Kidney capillary endothelial cell (primary cell): ENCODE measurements at regions not wholly inside any gene's neighbourhood (a gene's known extent, or its start where the extent isn't known, plus 50 kb on each side); places are given as distances from the start of the nearest gene placed in this dataset.
A peak's percentile ranks its signal among the peaks of the same experiment; 100 is the strongest.
"Not testable (repeated sequence)": the region's sequence is repeated elsewhere in the genome, so short reads cannot be mapped to it uniquely, and the experiment has no call there.

Experiments
- DNase-seq: peaks from one replicate; pipeline ENCODE4 v3.0.0-alpha.2; 2018; ENCODE audit warnings: low spot score

DNA sequence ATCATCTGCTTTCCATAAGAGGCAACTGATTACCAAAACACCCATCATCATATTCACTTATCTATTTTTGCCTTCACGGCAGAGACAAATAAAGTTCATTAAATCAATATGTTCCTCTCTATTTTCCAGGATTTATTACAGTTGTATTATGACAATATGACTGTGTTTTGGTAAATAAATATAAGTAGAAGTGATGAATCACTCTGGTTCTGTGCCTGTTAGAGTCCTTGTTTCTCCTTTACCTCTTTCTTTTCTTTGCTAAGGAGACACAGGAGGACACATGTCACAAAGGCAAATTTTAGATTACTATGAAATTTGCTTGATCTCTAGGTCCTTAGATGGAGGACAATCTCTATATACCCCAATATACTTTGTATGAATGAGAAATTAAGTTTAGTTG, 152.6 kb upstream of the PLSCR5 start:
- no peak for DNase-seq

DNA sequence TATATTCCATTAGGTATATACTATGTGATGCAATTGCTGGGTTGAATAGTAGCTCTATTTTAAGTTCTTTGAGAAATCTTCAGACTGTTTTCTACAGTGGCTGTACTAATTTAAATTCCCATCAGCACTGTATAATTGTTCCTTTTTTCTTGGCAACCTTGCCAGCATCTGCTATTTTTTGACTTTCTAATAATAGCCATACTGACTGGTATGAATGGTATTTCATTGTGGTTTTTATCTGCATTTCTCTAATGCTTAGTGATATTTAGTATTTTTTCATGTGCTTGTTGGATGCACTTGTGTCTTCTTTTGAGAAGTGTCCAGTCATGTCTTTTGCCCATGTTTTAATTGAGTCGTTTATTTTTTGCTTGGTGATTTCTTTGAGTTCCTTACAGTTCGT, 145.1 kb upstream of the PLSCR5 start:
- DNase-seq: no peak

DNA sequence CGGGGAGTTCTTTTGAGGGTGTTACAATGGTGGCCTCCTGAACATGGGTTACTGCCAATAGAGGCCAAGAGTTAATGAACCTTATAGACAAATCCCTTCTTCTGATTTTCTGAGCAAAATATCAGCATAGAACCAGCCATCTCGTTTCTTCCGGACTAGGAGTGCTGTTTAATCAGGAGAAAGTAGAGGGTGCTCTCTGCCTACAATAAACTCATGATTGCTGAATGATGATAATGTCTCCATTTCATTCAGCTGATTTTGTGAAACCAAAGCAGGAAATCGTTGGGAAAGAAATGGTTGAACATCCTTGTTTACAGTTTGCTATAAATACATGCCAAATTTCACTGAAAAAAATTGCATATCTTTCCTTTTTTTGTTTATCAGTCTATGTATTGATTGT, 142.8 kb upstream of the PLSCR5 start:
- peak; percentile 36 for DNase-seq

DNA sequence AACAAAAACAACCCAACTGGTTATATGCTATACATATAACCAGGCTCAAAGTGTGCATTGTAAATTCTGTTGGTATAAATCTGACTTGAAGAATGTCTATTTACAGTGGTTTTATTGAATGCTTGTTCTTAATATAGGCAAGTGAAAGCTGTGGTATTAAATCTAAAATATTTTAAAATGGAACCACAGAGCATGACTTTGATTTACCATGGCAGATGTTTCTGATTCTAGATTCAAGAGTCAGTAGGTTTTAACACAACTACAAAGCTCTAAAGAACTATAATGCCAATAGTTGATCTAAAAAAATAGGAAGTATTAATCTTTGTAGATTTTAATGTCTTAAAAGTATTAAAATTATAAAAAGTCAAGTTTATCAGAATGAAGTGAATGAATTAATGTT, 141.9 kb upstream of the PLSCR5 start:
- DNase-seq: no peak

DNA sequence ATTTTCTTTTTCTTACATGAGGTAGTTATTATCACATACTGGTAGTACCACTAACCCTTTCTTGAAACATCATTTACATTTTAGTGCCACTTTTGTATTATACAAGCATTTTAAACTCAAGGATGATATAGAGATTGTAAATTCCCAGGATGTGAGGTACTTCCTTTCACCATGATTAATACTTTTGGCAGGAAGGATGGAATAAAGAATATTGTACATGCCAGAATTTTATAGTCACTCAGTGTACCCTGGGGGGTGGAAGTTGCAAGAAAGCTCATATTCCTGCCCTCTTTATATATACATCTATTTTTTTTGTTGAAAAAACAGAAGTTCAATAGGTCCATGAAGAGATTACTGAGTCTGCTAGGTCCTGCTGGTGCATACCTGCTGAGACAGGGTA, 141.0 kb upstream of the PLSCR5 start:
- DNase-seq: peak; percentile 70

DNA sequence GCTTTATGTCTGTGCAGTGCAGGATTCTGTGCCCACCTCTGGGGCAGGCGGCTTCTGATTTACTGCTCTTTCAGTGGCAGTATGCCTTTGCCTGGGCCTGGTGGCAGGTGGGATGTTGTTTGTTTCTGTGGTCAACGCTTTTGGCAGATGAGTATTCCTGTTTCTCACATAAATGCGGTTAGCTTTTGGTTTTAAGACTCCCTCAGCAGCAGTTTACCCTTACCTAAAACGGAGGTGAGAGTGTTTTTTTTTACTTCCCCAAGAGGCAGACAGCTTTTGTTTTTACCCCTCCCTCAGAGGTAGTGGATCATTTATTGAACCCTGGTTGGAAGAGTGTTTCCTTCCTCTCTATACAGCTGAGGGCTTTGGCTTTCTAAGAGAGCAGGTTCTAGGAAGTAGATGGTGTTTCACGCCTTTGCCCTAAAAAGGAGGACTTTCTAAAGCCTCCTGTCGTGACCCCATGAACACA, 134.1 kb upstream of the PLSCR5 start:
- DNase-seq: no peak

DNA sequence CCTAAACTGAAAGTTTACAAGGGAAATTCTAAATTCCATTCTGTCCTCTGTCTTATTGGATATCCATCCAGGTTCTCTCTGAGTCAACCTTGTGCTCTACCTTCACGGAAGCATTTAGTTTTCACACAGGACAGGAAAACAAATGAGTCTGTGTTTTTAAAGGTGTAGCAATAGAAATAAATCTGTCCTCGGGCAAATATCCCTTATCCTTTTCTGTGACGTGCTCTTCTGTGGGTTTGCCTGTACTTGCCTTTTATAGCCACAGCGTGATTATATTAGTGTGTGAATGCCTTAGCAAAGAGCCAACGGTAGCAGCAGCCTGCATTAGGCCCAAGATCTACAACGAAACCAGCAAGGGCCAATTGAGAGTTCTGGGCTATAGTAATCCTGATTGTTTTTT, 127.2 kb upstream of the PLSCR5 start:
- no peak for DNase-seq

DNA sequence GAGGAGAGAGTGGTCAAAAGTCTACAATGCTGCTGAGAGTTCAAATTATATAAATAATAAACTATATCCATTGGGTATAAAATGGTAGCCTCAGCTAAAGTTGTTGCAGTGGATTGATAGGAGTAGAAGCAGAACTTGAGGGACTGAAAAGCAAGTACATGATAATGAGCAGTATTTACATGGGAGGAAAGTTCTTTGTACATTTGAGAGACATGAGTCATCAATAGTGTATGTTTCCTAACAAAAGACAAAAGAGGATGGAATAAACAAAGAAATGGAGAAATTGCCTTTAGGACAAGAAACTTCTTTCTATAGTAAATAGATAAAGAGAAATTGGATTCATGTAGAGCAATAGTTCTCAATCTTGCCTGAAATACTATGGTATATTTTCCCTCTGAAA, 110.0 kb upstream of the PLSCR5 start:
- no peak for DNase-seq

DNA sequence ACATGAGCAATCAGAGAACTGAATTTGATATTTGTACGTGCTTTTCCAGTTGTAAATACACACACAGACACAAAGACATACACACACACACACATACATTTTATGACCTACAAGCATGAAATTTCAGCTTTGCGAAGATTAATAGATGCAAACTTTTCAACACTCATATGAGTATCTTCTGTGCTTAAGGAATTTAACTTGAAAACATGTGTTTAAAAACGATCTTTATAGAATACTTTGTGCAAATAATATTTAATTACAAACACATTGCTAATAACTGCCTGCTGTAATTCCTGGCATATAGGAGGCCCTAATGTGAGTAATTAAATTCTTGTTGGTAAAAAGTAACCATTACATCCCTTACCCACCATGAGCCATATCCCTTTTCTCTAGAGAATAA, 107.7 kb upstream of the PLSCR5 start:
- DNase-seq: no peak

DNA sequence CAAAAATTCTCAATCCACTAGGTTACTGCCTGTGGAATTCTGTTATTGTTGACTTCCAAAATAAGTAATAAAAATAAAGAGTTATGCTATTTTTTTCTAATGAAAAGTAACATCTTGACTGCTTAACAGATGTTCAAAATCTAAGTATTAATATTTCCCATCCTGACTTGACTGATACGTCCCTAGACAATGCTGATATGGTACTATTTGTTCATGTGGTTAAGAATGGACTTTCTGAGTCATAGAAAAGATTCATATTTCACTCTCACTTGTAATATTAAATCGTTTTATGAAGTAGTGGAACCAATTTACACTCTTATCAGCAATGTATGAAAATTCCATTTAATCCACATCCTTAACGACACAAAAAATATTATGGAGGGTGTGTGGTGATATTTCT, 104.8 kb upstream of the PLSCR5 start:
- DNase-seq: no peak

DNA sequence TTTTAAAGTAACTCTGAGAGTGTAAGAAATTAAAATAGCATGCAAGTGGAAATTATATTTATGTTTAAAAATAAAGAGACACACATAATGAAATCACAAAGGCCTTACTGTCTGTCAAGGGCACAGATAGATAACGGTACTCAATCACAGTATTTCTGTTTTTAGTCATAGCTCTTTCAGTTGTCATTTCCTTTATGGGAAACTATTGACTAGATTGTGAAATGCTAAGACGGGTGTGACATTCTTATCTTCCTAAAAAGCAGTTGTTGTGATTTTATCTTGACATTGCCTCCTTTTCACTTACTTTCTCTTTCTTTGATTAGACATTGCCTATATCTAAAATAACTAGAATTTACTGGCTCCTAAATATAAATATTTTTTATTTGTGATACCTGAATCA, 100.1 kb upstream of the PLSCR5 start:
- no peak for DNase-seq

DNA sequence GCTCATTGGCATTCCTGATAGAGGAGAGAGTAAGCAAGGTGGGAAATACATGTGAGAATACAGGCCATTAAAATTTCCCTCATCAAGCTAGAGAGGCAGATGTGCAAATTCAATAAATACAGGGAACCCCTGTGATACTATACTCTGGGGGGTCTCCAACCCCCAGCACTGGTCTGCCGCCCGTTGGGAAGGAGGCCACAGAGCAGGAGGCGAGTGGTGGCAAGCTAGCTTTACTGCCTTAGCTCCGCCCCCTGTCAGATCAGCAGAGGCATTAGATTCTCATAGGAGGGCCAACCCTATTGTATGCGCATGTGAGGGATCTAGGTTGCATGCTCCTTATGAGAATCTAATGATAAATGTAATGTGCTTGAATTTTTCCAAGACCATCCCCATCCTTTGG, 97.1 kb upstream of the PLSCR5 start:
- no peak for DNase-seq

DNA sequence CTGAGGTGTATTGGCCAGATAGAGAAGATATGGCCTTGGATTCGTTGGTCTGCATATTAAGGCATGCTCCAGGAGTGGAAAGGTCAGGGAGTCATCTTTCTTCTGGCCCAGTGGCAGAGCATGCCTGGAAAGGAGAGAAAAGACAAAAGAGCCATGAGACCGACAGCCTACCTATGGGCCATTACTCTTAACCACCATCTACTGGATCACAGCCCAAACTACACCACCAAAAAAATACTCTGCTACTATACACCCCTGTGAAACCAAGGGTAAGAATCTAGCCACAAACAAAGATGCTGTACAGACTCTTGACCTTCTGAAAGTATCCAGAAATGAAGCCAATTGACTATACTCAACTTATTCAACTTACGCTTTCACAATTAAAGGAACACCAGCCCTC, 96.1 kb upstream of the PLSCR5 start:
- DNase-seq: no peak

DNA sequence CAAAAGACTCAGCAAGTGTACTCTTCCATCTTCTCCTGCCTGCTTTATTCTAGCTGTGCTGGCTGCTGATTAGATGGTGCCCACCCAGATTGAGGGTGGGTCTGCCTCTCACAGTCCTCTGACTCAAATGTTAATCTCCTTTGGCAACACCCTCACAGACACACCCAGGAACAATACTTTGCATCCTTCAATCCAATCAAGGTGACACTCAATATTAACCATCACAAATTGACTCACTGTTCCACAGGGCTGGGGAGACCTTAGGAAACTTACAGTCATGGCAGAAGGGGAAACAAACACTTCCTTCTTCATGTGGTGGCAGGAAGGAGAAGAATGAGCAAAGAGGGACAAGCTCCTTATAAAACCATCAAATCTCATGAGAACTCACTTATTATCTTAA, 94.9 kb upstream of the PLSCR5 start:
- not testable (repeated sequence) for DNase-seq

DNA sequence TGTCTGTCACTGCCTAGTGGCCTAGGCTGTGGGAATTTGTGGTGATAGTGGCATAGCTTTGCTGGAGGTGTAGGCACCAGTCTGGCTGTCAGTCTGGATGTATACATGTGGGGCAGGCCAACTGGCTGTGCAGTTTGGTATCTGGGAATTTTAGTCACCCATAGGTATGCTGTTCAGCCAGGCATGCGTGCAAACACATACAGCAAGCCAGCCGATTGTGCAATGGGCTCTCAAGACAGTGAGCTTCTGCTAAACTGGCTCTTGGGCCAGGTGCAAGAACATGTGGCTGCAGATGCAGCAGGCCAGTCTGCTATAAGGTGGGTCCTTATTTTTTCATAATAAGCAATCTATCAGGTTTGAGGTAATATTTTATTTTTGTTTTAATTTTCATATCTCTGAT, 87.1 kb upstream of the PLSCR5 start:
- no peak for DNase-seq

DNA sequence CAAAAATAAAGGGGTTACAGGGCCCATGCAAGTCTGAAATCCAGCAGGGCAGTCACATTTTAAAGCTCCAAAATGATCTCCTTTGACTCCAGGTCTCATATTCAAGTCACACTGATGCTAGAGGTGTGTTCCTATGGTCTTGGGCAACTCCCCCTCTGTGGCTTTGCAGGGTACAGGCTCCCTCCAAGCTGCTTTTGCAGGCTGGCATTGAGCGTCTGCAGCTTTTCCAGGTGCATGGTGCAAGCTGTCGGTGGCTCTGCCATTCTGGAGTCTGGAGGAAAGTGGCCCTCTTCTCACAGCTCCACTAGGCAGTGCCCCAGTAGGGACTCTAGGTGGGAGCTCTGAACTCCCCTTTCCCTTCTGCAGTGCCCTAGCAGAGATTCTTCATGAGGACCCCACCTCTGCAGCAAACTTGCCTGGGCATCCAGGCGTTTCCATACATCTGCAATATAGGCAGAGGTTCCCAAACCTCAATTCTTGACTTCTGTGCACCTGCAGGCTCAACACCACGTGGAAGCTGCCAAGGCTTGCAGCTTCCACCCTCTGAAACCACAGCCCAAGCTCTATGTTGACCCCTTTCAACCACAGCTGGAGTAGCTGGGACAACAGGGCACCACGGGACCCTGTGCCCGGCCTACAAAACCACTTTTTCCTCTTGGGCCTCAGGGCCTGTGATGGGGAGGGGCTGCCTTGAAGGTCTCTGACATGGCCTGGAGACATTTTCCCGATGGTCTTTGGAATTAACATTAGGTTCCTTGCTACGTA, 80.1 kb upstream of the PLSCR5 start:
- no peak for DNase-seq

DNA sequence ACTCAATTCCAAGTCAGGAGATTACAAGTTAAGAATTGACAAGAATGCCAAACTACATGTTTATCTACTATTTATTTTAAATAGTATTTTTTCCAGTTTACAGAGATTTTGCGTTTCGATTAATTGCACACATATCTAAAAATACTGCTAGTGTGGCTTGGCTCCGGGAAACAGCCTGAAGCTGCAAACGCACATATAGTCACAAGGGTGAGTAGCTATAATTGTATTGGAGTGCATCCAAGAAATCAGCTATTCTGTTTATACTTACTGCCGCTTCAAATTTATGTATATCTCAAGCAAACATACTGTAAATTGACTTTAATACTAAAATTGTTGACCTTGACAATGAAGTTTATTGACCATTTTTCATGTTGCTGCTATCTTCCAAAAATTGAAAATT, 77.0 kb upstream of the PLSCR5 start:
- no peak for DNase-seq

DNA sequence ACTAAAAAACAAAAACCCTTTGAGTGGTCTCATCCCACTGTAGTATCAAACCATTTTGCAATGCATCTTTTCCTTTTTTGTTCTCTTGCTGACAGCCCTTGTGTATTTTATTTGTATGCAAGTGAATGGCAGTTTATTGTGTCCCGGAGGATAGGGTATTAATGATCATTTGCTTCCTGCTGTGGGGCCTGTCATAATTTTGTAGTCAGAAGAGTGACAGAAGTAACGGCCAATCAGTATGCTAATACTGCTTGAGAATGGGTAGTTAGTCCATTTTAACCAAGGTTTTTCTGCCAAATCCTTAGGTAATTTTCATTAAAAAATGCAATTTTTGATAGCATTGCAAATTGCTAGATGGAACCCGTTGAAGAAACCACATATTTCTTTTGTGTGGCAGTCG, 75.5 kb upstream of the PLSCR5 start:
- no peak for DNase-seq

DNA sequence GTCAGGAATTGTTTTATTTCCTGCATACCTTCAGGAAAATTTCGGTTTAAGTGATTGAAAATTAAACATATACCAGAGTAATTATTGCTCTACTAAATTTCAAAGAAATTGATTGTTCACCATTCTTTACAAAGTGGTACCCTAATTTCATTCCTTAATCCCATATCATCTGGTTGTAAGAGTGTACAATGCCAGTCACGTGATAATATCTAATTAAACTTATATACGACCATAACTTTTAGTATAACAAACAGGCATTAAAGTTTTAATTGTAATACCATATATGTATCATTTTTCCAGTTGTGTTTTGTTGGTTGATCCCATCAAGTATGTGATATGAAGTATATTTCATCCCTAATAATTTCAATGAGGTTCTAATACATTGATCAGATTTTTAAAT, 74.8 kb upstream of the PLSCR5 start:
- DNase-seq: no peak

DNA sequence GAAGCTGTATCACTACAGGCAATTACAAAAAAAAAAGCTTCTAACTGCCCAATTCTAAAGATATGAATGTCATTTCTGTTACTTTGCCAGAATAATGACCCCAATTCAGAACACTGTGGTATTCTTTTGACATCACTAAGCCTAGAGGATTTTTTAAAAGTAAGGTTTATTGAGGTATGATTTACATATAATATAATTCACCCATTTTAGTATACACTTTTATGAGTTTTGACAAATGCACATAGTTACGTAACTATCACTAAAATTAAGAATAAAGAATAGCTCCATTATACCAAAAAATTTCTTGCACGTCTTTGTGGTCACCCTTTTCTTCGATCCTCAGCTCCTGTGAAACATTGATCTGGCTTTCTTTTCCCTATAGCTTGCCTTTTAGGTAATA, 74.0 kb upstream of the PLSCR5 start:
- DNase-seq: no peak

DNA sequence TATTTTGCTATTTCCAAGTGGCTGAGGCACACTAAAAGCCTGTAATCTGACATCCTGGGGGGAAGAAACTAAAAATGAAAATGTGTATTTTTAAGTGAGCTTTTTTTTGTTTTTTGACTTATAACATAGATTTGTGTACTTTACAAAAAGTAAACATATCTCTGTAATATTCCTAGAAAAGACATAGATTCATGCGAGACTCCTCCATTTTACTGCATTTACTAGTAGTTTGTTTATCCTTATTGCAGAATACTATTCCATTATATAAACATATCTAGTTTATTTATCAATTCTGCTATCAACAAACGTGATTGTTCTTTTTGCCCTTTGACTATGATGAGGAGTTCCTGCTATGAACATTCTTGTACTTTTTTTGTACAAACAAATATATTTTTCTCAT, 67.8 kb upstream of the PLSCR5 start:
- no peak for DNase-seq

DNA sequence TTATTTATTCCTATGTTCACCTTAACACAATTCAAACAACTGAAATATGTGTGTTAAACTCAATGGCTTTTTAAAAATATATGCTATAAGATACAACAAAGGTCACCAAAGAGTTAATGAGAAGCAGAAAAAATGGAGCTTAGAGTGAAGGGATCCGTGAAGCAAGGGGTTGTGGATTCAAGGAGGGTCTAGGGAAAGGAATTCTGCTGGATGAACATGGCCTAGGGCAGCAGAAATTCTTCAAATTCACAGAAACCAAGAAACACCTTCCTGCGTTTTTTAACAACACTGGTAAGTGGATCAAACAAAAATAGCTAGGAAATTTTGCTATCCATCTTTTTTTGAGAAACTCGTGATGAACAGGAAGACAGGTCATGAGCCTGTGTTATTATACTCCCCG, 59.3 kb upstream of the PLSCR5 start:
- DNase-seq: no peak

DNA sequence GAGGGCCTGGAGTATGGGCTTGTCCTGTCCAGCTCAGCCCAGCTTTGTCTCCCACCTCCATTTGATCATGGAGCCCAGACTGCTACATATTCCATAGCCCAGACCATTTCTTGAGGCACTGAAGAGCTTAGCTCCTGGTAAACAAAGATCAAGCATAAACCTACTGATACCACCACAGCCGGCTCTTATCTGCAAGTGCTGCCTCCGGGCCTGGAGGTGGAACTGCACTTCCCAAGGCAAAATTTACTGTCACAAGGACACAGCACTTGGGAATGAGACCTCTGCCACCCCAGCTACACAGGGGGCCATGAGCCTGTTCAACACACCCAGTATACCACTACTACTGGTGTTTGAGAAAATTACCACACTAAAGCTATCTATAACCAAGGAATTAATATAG, 53.7 kb upstream of the PLSCR5 start:
- no peak for DNase-seq

DNA sequence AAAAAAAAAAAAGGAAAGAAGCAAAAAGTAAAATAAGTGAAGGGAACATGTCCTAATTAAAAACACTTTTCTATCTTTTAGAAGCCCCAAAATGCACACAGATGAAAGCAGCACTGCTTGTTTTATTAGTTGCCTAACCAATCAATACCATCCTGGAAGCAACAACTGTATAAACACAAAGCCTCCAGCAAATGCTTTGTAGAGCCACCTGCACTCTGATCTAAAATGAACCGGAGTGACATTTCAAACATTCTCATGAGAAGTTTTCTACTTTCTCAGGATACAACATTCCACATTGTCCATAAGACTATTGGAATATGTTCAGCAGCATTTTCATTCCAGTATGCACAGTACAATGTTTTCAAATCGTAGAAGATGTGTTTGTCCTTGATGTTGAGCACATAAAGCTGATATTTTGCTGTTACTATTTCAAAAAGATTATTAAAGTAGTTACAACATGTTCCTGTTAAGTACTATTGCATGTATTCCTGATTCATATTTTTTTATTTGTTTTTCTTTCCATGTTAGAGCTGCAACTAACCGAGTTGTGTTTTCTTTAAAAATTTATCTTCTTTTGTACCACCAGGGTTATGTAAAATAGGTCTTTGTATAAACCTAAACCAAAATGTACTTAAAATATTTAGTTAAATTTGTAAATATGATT, 50.3 kb upstream of the PLSCR5 start:
- DNase-seq: no peak
